Ectodermal cell (in vitro differentiated cells): ENCODE measurements at regions not wholly inside any gene's neighbourhood (a gene's known extent, or its start where the extent isn't known, plus 50 kb on each side); places are given as distances from the start of the nearest gene placed in this dataset.
"Not testable (repeated sequence)": the region's sequence is repeated elsewhere in the genome, so short reads cannot be mapped to it uniquely, and the experiment has no call there.

Experiments
- H3K27ac ChIP-seq: 2 replicates; pipeline ENCODE4 v1.7.0; 2013; ENCODE audit warnings: mild to moderate bottlenecking, low read depth, low read length; ENCODE audit not compliant: insufficient read depth, poor library complexity, severe bottlenecking
- H3K27me3 ChIP-seq: 2 replicates; pipeline ENCODE4 v1.7.0; 2013; ENCODE audit warnings: mild to moderate bottlenecking, low read length; ENCODE audit not compliant: insufficient read depth, control insufficient read depth, poor library complexity, severe bottlenecking
- H3K36me3 ChIP-seq: one replicate; pipeline ENCODE4 v1.7.0; 2013; ENCODE audit warnings: low read length; ENCODE audit not compliant: control insufficient read depth, insufficient read depth
- H3K4me1 ChIP-seq: one replicate; pipeline ENCODE4 v1.7.0; 2013; ENCODE audit warnings: low read length; ENCODE audit not compliant: control insufficient read depth, insufficient read depth
- H3K4me3 ChIP-seq: 2 replicates; pipeline ENCODE4 v1.7.0; 2013; ENCODE audit warnings: low read depth, low read length, control low read depth; ENCODE audit not compliant: insufficient read depth
- H3K9me3 ChIP-seq: 2 replicates; pipeline ENCODE4 v1.7.0; 2013; ENCODE audit warnings: mild to moderate bottlenecking, low read length, moderate library complexity; ENCODE audit not compliant: control insufficient read depth
- WGBS, 2 experiments: methylation state at CpG; one replicate each; pipeline ENCODE4 v1.1.7; 2013; ENCODE audit warnings: missing lambda C conversion rate in 2 of 2; 5-methylcytosine and 5-hydroxymethylcytosine counted together

DNA sequence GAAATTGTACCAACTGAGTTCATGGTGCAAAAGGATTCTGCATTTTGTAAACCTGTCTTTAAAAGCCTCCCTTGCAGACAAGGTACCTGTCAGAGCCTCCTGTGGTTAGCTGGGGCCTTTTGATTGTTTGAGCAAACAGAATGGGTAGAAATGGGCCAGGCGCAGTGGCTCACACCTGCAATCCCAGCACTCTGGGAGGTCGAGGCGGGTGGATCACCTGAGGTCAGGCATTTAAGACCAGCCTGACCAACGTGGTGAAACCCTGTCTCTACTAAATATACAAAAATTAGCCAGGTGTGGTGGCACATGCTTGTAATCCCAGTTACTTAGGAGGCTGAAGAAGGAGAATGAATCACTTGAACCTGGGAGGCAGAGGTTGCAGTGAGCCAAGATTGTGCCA is 332.9 kb upstream of the ID2 start:
- whole genome bisulfite sequencing, 2 experiments = 74 to 79% methylated on average over 4 of the region's 4 CpGs
- H3K4me1 ChIP-seq, H3K27ac ChIP-seq, H3K9me3 ChIP-seq, H3K27me3 ChIP-seq, H3K36me3 ChIP-seq, H3K4me3 ChIP-seq: not testable (repeated sequence)

DNA sequence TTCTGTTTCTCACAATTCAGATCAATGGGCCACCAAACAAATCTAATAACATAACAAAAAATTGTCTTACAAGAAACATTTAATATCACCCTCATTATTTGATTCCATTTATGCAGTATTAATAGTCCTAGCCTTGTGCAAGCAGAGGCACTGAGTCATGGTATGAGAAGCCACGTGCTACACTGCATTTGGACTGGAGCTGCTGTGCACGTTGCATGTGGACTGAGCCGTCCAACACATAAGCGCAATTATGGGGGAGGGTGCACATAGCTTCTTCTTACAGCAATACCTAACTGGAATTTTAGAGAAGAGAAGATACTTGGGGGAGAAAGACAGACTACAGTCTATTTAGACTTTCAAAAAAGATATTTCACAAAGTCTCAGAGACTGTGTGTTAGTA is 329.6 kb upstream of the ID2 start:
- Histone ChIP-seq H3K36me3 (no peaks in the 10 kb centered on the region), H3K27me3 (no peaks in the 10 kb centered on the region), H3K4me1 (no peaks in the 10 kb centered on the region), H3K4me3 (no peak overlapping the region), H3K27ac (no peak overlapping the region), H3K9me3 (no peaks in the 10 kb centered on the region)
- 95% methylated on average over 4 of the region's 4 CpGs for WGBS, 2 experiments

DNA sequence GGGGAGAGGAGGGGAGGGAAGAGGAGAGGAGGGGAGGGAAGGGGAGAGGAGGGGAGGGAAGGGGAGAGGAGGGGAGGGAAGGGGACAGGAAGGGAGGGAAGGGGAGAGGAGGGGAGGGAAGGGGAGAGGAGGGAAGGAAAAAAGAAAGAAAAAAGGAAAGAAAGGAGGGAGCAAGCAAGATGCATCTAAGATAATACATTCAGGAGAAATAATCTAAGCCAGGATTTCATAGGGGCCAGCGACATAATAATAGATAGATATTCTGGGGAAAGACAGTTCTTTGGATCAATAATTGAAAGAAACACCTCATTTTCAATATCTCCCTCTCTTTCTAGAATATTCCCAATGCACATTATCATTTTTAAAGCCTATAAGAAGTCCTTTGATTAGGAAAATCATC is 328.9 kb upstream of the ID2 start:
- no peaks in the 10 kb centered on the region for H3K36me3 ChIP-seq
- no peak overlapping the region for H3K27ac ChIP-seq
- H3K27me3 ChIP-seq = no peaks in the 10 kb centered on the region
- no peak overlapping the region for H3K4me3 ChIP-seq
- 100% methylated on average over 1 of the region's 1 CpG; no CpG with 5 or more reads in 1 of the 2 experiments for WGBS, 2 experiments
- H3K9me3 ChIP-seq = no peaks in the 10 kb centered on the region
- H3K4me1 ChIP-seq = no peaks in the 10 kb centered on the region

DNA sequence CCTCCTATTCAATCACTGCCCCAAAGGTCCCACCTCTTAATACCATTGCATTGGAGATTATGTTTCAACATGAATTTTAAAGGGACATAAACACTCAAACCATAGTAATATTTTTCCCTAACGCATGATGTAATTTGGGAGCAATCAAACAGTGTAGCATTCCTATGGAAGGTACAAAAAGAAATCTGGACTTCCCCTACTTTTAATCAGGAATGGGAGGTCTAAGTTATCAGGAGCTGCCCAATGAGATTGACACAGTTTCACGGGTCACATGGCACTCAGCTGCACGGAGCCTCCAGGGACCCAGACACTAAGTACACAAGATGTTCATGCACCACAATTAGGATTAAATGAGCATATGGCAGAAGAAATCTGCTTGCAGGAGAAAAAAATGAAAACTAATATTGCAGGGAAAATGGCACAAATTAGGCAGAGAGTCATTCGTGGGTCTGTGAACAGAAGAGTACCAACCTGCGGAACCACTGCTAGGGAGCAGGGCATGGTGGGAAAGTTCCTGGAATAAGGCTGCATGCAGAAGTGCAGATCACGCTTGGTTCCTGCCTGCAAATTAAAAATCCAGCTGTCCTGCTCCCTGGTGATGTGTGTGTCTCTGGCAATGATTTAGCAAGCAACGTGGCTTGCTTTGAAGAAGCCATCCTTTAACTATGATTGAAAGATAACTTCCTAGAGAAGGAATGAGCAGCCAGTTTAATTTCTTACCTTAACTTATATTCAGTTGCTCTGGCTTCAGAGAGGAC is 326.6 kb upstream of the ID2 start:
- H3K36me3 ChIP-seq = no peaks in the 10 kb centered on the region
- no peak overlapping the region for H3K27ac ChIP-seq
- 95 to 97% methylated on average over 7 of the region's 7 CpGs for WGBS, 2 experiments
- no peaks in the 10 kb centered on the region for H3K27me3 ChIP-seq
- H3K4me3 ChIP-seq = no peak overlapping the region
- H3K9me3 ChIP-seq = no peaks in the 10 kb centered on the region
- no peaks in the 10 kb centered on the region for H3K4me1 ChIP-seq

DNA sequence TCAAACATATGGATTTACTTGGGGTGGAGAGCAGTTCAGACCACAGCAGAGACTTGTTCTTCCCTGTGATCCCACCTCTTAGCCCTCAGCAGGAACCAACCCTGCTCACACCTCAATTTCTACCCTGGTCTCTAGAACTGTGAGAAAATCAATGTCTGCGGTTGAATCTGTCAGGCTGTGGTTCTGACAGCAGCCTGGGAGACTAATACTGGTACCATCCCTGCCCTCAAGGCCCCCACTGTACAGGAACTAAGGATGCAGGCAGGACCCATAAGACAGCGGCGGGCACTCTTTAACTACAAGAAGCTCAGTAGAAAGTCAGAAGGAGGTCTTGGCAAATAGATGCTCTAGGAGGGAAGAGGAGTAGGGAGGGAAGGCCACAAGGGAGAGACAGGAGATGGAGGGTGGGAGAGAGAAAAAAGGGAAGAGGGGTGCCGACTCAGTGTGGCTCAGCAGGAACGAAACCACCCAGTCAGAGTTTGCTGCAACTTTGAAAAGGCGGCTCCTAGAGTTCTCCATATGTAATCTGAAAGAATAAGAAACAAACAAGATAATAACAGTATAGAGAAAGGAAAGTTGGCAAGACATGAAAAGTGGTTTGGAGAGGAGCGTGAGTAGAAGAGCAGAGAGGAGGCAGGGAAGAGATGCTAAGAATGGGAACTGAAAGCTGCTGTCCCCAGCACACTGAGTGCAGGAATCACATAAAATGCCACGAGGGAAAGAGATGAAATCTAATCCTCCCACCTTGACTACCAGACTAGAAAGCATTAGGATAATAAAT is 323.9 kb upstream of the ID2 start:
- H3K27me3 ChIP-seq = no peaks in the 10 kb centered on the region
- H3K4me3 ChIP-seq = no peak overlapping the region
- H3K27ac ChIP-seq = no peak overlapping the region
- H3K36me3 ChIP-seq = no peaks in the 10 kb centered on the region
- no peaks in the 10 kb centered on the region for H3K9me3 ChIP-seq
- 91% methylated on average over 7 to 8 of the region's 8 CpGs for WGBS, 2 experiments
- H3K4me1 ChIP-seq = no peaks in the 10 kb centered on the region

DNA sequence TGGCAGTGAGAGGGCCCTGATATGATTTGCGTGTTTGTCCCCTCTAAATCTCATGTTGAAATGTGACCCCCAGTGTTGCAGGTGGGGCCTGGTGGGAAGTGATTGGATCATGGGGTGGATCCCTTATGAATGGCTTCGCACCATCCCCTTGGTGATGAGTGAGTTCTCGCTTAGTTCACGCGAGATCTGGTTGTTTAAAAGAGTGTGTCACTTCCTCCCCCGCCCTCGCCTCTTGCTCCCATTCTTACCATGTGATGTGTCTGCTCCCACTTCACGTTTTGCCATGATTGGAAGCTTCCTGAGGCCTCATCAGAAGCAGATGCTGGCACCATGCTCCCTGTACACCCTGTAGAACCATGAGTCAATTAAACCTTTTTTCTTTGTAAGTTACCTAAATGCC is 319.9 kb upstream of the ID2 start:
- Histone ChIP-seq H3K4me3 (no peak overlapping the region), H3K36me3 (no peaks in the 10 kb centered on the region), H3K27me3 (no peaks in the 10 kb centered on the region), H3K9me3 (no peaks in the 10 kb centered on the region), H3K4me1 (no peaks in the 10 kb centered on the region), H3K27ac (no peak overlapping the region)
- WGBS, 2 experiments = 88% methylated on average over 8 of the region's 8 CpGs

DNA sequence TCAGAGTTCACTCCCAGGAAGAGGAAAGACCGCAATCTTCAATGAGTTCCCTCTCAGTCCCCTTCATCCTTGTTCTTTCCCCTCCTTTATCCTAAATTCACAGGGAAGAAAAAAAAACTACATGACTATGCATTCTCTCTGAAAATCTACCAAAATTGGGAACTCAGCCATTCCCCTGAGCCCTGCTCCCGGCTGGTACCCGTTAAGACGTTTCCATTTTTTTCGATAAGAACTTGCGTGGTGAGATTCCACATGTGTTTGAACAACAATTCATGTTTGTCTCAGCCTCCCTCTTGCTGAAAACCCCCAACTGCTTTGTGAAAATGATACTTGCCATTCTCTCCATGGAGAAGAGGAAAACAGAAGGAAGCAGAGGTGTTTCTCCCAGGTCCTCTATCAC is 318.7 kb upstream of the ID2 start:
- H3K4me1 ChIP-seq = no peaks in the 10 kb centered on the region
- no peaks in the 10 kb centered on the region for H3K27me3 ChIP-seq
- no peak overlapping the region for H3K4me3 ChIP-seq
- H3K27ac ChIP-seq = no peak overlapping the region
- H3K36me3 ChIP-seq = no peaks in the 10 kb centered on the region
- no peaks in the 10 kb centered on the region for H3K9me3 ChIP-seq
- WGBS, 2 experiments = 94 to 96% methylated on average over 6 of the region's 6 CpGs

DNA sequence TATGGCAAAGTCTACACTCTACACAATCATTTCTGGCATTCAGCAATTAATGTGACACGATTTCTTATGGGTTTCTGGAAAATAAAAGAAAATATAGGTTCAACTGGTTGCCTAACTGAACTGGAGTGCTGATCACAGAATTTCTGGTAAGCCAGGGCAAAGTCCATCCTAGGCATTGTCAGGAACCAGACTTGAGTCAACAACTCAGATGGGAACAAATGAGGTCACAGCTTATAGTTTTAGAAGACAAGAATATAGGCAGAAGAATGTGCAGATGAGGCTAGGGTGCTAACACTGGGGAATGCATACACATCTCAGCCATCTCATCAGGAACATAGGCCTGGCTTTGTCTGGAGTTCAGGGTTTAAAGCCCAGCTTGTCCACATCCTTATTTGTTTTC is 317.2 kb upstream of the ID2 start:
- WGBS, 2 experiments = 100% methylated on average over 1 of the region's 1 CpG
- Histone ChIP-seq H3K36me3 (no peaks in the 10 kb centered on the region), H3K27me3 (no peaks in the 10 kb centered on the region), H3K9me3 (no peaks in the 10 kb centered on the region), H3K4me3 (no peak overlapping the region), H3K27ac (no peak overlapping the region), H3K4me1 (no peaks in the 10 kb centered on the region)

DNA sequence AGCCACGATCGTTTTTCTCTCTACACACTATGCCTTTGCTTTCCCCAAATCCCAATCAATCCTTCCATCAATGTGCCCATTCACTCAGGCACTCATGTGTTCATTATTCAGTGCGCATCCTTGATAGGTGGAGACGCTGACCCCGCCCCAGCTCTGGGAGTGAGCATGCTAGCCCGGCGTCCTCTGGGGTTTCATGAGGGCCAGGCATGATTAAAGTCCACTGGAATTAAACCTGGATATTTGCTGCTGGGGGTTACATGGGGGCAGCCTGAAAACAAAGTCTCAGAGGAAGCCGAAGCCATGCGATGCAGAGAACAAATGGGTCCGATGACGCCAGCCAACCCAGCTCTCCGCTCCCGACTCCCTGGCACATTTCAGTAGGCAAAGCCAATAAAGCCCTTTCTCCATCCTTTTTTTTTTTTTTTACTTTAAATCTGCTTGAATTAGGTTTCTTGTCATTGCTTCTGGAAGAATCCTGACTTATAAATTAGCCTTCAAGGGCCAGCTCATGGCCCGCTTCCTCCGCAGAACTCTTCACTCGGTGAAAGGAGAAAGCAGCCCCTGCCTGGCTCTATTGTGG is 316.4 kb upstream of the ID2 start:
- H3K4me3 ChIP-seq = no peak overlapping the region
- no peaks in the 10 kb centered on the region for H3K27me3 ChIP-seq
- H3K27ac ChIP-seq = no peak overlapping the region
- 93 to 94% methylated on average over 16 of the region's 16 CpGs for WGBS, 2 experiments
- H3K9me3 ChIP-seq = no peaks in the 10 kb centered on the region
- no peaks in the 10 kb centered on the region for H3K36me3 ChIP-seq
- H3K4me1 ChIP-seq = no peaks in the 10 kb centered on the region

DNA sequence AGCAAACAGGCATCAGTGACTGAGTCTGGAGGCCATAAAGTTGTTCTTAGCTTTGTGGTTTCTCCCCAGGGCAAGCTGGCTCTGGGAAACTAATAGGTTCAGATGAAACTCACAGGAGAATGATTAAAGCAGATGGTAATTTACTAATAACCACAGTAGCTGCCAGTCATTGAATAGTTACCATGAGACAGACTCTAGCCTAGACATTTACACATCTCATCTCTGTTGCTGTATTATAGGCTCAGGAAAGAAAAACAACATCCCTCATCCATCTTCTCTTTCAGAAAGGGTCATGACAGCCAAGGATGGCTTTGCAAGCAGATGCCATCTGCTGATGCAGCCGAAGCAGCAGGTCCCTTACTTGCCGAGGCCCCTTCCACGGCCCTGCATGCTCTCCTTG is 314.0 kb upstream of the ID2 start:
- Histone ChIP-seq H3K27me3 (no peaks in the 10 kb centered on the region), H3K36me3 (no peaks in the 10 kb centered on the region), H3K4me3 (no peak overlapping the region), H3K9me3 (no peaks in the 10 kb centered on the region), H3K27ac (no peak overlapping the region), H3K4me1 (no peaks in the 10 kb centered on the region)
- 82 to 89% methylated on average over 3 of the region's 3 CpGs for WGBS, 2 experiments
